ENCODE measurements at regions not wholly inside any gene's neighbourhood (a gene's known extent, or its start where the extent isn't known, plus 50 kb on each side); places are given as distances from the start of the nearest gene placed in this dataset.
"Not testable (repeated sequence)": the region's sequence is repeated elsewhere in the genome, so short reads cannot be mapped to it uniquely, and the experiment has no call there.

DNA sequence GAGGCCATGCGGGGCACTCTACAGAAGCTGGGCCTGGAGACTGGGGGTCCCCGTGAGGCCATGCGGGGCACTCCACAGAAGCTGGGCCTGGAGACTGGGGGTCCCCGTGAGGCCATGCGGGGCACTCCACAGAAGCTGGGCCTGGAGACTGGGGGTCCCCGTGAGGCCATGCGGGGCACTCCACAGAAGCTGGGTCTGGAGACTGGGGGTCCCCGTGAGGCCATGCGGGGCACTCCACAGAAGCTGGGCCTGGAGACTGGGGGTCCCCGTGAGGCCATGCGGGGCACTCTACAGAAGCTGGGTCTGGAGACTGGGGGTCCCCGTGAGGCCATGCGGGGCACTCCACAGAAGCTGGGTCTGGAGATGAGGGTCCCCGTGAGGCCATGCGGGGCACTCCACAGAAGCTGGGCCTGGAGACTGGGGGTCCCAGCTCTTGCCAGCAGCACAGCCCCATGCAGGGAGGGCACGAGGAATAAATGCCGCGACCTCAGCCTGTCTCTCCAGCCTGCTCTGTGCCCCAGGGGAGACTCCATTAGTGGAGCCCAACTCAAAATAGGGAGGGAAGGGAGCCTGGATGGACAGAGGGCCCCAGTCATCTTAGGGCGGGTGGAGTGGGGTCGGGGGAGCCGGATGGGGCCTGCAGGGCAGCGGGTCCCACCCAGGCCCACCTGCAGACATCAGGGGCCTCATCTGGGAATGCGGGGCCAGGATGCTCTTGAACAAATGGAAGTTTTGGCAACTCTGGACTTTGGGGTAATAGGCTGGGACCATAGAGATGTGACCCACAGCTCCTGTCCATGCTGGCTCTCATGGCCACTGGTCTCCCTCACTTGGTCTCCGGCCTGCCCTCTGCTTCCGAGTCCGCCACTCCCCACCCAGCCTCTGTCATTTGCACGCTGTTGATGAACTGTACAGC lies 343.6 kb upstream of the SFSWAP start:
- TF ChIP-seq POLR2A (IDR thresholded peaks at IDR 0.05; ENCODE audit: low read depth, low read length); CTCF (conservative IDR thresholded peaks at IDR 0.05; ENCODE audit: low read depth, low read length); RCOR1 (IDR thresholded peaks at IDR 0.05; ENCODE audit: insufficient replicate concordance, low read length); RAD21 (IDR thresholded peaks at IDR 0.05; ENCODE audit: low read length); SMC3 (IDR thresholded peaks at IDR 0.05; ENCODE audit: low read depth, low read length); CEBPB (IDR thresholded peaks at IDR 0.05; ENCODE audit: low read depth, low read length); MAFK (IDR thresholded peaks at IDR 0.05; ENCODE audit: low read depth, low read length): not testable (repeated sequence)

Measured in IMR-90 (cell line).